Stimulated activated CD8-positive, alpha-beta memory T cell treated with anti-CD3 and anti-CD28 coated beads, Interleukin-12 subunit alpha, Interleukin-12 subunit beta, amount 100 ng/mL, for 1 hour (primary cell): ENCODE measurements at regions not wholly inside any gene's neighbourhood (a gene's known extent, or its start where the extent isn't known, plus 50 kb on each side); places are given as distances from the start of the nearest gene placed in this dataset.
"Not testable (repeated sequence)": the region's sequence is repeated elsewhere in the genome, so short reads cannot be mapped to it uniquely, and the experiment has no call there.

Experiments used
- DNase-seq: peaks from one replicate; pipeline ENCODE4 v3.0.0-alpha.2; 2020; ENCODE audit warnings: low read depth

DNA sequence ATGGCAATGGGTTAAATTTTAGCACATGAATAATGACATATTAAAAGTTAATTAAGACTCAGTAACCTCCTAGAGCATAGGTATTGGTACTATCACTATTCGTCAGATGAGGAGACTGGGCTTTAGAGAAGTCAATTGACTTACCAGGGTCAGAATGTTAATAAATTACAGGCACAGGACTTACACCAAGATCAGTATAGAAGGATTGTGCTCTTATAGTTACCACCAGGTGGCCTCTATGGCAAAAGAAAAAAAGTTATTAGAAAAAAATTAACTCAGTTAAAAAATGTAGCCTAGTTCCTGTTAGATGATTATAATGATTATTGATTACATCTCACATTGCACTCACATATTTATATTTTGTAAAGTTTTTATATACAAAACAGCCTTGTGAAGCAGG, 1163.7 kb downstream of the FAM181B start:
- DNase-seq = no peak

DNA sequence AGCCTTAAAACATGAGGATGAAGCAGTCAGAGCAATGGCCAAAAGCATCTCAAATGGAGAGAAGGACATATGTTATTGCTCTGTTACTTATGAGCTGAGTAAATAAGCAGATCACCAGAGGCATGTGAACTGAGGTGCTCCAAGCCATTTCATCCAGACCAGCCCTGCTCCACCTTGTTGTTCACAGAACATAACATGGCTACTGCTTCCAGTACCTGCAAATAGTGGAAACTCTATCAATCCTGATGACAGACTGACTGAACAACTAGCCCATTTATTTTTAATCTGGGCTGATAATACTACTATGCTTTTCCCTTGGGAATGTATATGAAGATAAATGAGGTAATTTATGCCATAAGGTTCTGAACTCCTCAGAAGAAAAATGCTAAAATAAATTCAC, 1164.7 kb downstream of the FAM181B start:
- no peak for DNase-seq

DNA sequence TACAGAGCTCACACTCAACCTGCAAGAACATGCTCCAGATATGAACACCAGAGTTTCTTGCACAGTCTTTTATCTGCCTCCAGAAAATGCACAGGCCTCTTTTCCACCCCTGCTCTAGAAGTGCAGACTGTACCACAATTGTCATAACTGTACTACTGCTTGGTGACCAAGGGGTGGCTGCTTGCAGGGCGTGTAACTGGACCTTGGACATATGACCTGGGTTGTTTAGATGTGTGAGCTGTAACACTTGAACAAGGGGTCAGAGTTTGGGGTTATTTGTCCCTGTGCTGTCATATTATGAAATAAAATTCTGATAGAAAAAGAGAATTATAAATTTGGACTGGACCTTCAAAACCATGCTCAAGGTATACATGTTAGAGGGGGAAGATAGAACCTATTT, 1185.5 kb downstream of the FAM181B start:
- DNase-seq = no peak

DNA sequence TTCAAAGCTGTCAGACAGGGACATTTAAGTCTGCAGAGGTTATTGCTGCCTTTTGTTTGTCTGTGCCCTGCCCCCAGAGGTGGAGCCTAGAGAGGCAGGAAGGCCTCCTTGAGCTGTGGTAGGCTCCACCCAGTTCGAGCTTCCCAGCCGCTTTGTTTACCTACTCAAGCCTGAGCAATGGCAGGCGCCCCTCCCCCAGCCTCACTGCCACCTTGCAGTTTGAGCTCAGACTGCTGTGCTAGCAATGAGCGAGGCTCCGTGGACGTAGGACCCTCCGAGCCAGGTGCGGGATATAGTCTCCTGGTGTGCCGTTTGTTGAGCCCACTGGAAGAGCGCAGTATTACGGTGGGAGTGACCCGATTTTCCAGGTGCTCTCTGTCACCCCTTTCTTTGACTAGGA, 1193.9 kb downstream of the FAM181B start:
- DNase-seq = not testable (repeated sequence)

DNA sequence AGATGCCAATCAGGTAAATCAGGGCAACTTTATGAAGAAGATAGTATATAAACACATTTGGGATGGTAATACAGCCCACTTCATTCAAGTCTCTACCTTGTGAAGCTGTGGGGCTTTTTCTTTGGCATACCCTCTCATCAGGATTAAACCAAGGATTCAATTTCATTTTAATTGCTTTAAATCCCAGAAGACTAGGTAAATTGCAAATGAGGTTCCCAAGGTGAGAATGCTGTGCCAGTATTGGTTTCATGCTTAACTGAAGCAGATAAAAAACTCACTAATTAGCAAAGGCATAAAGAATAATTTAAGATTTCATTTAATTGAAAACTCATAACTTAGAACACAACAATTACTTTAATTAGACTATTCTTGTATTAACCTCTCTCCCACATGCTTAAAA, 1218.1 kb downstream of the FAM181B start:
- no peak for DNase-seq

DNA sequence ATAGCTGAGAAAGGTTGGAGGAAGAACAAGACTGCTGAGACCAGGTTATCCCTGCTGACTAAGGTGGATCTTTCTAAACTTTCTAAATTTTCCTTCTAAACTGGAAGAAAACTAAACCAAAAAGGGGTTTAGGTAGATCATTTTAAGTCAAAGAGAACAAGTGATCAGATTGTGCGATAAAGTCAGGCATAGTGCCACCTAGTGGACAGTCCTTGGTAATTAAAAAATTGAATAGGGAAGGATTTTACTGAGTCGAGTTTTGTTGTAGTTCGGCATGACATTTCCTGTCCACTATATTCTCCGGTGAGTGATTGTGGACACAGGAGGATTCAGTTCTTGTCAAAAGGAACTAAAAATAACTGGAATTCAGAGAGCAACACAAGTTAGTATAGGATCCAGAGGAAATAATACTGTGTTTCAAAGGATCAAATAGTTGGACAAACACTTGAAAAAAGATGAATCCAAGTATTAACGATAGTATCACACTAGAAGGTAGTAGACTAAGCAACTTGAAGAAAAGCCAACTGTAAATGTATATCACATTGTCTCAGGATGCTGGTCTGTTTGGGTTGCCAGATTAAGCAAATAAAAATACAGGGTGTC, 1236.4 kb downstream of the FAM181B start:
- DNase-seq = no peak

DNA sequence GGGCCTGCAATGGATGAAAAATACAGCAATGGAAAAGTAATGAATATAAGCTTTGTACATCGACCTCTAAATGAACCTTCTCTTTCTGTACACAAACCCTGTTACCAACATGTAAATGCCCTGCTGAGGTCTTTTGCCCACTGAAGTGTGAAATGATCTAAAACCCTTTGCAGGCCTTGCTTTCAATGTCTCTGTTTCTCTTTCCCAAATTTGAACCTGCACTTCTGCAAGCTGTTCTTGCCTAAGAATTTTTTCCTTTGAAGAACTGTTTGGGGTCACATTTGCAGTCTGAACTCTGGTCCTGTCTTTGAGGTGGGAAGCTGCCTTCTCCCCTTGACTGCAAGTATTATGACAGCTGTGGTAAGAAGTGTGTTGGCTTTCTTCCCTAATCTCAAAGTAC, 1237.1 kb downstream of the FAM181B start:
- DNase-seq = no peak

DNA sequence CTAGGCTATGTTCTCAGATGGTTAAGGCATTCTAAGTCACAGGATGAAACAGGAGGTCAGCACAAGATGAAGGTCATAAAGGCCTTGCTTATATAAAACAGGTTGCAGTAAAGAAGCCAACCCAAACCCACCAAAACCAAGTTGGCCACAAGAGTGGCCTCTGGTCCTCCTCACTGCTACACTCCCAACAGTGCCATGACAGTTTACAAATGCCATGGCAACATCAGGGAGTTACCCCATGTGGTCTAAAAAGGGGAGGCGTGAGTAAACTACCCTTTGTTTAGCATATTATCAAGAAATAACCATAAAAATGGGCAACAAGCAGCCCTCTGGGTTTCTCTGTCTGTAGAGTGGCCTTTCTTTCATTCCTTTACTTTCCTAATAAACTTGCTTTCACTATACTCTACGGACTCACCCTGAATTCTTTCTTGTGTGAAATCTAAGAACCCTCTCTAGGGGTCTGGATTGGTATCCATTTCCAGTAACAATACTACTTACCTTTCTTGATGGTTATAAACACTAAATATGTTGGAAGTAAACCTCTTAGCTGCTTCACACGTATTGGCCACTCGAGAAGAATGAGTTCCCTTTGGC, 1237.9 kb downstream of the FAM181B start:
- no peak for DNase-seq

DNA sequence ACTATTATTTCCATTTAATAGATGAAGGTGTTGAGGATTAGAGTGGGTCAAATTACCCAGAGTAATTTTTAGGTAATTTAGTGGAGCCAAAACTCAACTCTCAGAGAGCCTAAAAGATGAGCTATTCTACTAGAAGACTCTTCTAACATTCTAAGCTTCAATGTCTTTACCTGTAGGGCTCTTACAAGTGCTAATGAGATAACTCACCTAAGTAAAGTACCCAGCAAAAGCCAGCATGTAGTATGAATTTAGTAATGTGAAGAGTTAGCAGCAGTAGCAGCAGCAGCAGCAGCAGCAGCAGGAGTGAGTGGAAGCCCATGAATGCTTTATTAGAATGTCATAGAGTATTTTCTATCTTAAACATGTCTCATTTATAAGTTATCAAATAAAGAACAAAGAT, 1239.2 kb downstream of the FAM181B start:
- DNase-seq = no peak

DNA sequence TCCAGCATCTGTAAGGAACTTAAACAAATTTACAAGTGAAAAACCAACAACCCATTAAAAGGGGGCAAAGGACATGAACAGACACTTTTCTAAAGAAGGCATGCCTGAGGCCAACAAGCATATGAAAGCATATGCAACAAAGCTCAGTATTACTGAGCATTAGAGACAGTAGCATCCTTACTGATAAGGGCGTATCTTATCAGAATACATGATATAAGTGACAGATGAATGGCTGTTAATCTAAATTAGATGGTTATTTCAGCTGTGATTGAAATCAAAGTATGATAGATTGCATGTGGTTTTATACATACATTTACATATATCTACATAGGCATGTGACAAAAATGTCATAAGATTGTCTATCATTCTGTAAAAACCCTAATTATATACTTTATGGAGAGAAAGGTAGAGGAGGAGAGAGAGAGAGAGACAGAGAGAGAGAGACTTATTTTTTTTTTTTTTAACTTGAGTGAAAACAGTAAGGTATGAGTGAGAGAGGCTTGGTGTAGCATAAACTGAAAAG, 1240.7 kb downstream of the FAM181B start:
- DNase-seq = no peak

DNA sequence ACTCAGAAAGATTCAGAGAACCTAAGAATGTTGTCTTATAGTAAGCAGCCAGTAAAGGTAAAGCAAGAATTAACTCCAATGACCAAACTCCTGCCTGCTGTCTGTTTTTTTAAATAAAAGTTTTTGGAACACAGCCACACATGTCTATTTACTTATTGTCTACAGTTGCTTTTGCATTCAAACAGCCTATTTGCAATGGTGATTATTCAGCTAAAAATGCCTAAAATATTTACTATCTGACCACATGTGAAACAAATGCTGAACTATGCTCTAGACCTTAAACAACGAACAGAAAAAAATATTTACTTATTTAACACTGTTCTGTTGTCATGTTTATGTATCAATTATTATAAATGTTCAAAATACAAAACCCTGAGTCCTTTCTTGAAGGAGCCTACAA, 1246.6 kb downstream of the FAM181B start:
- no peak for DNase-seq

DNA sequence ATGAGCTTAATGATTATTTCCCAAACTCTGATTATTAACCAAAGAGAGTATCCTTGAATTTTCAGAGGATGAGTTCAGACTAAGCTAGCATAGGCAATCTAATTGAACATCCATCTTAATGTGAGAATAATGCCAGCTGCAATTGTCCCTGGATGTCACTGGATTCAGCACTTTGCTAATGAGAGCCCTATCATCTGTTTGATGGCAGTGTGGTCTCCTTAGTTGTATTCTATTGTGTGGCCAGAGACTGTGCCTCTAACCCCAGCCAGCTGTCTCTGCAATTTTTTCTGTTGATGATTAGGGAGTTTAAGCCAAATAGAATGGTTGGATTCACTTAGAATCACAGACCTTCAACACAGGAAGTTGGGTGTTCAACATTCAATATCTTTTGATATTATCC, 1249.5 kb downstream of the FAM181B start:
- DNase-seq = no peak

DNA sequence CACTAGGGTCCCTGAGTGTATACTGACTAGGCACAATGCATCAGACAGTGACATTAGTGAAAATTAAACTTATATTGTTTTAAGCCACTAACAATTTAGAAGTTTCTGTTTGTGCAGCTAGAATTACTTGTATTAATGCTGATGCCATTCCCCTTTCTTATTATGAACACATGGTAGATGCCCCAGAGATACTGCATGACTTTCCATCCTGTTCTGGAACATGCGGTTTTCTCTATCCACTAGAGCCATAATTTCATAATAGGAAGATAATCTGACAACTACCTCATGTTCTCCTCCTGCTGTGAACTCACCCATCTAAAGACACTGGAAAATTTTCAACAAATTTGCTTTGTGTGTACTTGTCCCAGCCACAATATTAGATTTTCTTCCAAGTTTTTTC, 1256.4 kb downstream of the FAM181B start:
- DNase-seq = no peak

DNA sequence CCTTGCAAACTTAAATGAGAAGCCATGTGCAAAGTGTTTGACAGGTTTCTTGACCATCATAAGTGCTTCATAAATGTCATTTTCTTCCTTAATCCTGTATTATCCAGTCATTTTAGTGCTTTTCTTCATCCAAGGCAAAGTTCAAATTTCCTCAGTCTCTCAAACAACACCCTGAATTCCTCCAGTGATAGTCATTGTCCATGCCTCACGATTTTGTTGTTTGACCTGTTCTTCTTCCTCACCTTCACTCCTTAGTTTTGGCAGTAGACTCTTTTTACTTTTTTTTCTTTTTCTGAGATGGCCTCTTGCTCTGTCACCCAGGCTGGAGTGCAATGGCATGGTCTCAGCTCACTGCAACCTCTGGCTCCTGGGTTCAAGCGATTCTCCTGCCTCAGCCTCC, 1257.3 kb downstream of the FAM181B start:
- no peak for DNase-seq

DNA sequence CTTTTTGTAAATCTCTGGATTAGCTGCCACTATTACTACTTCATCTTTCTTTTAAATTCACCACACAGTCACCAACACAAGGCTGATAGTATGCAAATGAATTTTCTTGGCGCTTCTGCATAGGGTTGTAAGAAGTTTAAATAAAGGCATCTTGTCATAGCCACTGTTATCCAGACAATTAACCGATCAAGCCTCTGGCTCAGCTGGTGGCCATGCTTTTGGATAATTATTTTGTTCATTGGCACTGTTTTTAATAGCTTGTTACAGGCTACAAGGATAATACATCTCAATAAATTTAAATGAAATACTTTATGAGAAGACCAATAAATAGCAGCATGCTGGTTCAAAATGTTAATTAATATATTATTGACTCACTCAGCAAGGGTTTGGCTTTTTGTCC, 1261.0 kb downstream of the FAM181B start:
- DNase-seq = no peak

DNA sequence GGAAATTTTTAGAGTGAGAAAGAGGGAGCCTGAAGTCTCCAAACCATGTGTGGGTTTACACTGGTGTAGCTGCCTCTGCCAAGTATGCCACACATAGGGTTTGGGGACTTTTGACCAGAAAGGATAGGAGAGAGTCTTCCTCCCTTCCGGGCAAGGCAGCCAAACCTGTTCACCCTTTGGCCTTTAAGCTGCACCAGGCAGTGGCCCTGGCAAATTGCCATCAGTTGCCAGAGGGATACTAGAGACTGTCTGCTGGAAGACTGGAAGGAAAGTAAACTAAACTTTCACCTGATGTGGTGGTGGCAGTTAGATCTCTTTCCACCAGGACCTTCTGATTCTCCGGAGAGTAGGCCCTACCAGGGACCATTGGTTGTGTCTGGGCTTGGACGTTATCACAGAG, 1263.2 kb downstream of the FAM181B start:
- DNase-seq = no peak

DNA sequence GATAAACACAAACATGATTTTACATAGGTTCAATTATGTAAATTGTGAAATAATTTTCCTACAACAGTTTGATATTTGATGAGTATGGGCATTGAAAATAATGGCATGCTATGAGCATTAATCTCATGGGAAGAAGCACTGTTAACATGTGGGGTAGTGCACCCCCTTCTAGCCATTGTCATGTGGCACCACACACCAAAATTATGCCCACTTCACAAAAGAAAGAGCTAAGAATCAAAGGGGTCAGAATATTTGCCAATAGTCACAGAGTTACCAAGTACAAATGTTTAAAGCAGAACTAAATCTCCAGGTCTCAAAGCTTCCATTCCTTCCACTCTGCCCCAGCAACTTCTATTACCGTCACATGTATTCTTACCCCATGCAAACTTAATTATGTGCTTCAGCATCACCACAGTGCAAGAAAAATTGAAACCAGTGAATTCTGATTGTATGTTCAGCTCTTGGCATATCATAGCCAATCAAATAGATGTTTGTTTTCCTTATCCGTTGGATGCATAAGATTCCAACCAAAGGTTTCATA, 1273.8 kb downstream of the FAM181B start:
- no peak for DNase-seq

DNA sequence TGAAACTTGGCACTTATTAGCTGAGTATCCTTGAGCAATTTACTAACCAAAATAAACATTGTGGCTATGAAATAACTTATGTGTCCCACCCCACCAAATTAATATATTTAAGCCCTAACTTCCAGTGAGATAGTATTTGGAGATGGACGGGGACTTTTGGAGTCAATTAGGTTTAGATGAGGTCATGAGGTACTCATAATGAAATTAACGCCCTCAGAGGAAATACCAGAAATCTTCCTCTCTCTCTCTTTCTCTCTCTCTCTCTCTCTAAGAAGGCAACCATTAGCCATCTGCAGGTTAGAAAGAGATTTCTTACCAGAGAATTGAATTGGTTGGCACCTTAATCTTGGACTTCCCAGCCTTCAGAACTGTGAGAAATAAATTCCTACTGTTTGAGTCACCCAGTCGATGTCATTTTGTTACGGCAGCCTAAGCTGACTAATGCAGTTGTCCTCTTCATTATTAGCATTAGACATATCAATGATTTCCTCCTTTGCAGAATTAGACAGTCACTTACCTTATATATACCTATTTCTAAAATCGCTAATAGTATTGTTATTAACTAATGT, 1284.0 kb downstream of the FAM181B start:
- no peak for DNase-seq

DNA sequence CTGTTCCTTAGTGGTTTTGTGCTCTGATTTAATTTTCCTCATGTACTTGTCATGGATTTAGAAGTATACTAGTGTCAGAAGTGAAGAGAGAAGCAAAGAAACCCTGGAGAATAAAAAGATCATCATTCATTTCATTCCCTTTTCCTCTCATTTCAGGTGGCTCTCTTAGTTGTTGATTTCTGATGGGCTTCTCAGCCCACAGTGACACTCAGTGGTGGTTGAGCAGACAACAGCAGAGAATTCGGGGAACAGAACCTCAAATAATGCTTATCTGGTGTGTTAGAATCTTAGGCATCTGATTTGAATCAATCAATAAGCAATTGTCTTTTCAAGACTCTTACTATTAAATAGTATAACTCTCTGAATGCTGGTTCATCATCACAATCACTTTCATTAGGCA, 1289.4 kb downstream of the FAM181B start:
- no peak for DNase-seq

DNA sequence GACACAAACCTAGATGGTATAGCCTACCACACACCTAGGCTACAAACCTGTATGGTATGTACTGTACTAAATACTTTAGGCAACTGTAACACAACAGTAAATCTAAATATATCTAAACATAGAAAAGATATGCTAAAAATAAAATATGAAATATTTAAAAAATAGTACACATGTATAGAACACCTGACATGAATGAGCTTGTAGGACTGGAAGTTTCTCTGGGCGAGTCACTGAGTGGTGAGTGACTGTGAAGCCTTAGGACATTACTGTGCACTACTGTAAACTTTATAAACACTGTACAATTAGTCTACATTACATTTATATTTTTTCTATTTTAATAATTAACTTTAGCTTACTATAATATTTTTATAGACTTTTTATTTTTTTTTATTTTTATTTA, 1301.3 kb downstream of the FAM181B start:
- DNase-seq = no peak

DNA sequence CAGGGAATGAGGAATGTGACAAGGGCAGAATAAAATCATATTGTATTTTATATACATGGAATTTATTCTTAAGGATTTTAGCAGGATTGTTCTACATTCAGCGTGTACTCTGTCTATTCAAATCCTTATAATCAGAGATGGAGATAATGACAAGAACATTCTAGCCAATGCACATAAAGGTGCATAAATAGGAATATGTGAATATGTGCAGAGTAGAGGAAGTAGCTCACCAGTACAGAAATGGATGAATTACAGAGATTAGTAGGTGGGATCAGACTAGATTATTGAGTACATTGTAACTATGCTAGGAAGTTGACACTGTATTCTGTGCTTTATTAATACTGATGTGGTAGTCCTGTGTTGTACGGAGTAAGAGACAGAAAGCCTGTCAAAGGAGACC, 1308.8 kb downstream of the FAM181B start:
- no peak for DNase-seq

DNA sequence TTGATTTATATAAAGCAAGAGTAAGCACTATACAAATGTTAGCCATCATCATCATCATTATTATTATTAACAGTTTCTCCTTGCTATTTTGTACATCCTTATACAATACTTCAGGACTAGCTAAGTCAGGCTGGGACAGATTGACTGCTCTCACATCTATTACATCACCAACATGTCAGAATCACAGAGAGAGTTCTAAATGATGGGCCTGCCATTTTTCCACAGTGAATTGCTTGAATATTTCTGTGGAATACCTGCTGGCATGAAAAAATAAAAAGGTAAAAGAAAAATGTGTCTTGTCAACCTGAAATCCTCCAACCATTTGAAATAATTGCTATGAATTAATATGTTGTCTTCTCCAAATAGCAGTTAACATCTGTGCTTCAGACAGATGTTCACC, 1311.3 kb downstream of the FAM181B start:
- DNase-seq = no peak

DNA sequence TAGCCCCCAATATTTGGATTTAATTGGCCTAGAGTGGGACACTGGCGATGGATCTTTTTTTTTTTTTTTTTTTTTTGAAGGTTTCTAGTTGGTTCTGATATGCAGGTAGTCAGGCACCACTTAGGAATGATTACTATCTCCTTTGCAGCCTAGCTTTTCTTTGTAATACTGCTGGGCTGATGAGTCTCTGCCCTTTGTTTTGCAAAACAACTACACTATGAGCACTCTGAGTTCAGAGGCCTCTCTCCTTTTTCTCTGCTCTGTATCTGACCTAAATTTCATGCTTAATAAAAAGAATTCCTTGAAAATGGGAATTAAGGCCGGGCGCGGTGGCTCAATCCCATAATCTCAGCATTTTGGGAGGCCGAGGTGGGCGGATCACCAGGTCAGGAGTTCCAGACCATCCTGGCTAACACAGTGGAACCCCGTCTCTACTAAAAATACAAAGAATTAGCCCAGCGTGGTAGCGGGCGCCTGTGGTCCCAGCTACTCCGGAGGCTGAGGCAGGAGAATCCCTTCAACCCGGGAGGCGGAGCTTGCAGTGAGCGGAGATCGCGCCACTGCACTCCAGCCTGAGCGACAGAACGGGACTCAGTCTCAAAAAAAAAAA, 1312.3 kb downstream of the FAM181B start:
- no peak for DNase-seq
